ENCODE measurements at regions not wholly inside any gene's neighbourhood (a gene's known extent, or its start where the extent isn't known, plus 50 kb on each side); places are given as distances from the start of the nearest gene placed in this dataset.

DNA sequence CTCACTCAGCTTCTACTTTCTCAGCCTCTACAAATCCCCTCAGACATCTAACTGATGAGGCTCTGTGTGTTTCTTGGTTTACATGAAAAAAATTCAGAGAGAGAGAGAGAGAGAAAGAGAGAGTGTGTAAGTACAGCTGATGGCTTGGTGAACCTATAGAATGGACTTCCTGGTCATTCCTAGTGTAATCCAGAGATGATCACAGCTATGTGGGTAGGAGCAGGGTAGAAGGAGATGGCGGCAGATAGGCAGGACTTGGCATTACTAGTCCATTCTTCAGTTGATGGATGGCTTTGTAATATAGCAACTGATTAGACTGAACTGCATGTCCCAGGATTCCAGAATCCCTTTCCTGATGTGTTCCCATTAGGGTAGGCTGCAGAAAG lies 429.3 kb upstream of the CLINT1 start:
- Histone ChIP-seq H3K36me3 (ENCODE audit: control insufficient read depth in 2 of 2, insufficient read depth in 2 of 2, low read length in 1 of 2) (no peaks in the 10 kb centered on the region), H3K4me3 (no peak overlapping the region), H4K20me1 (ENCODE audit: control insufficient read depth, insufficient read depth) (no peaks in the 10 kb centered on the region), H3K4me1 (ENCODE audit: control insufficient read depth, insufficient read depth, low read length) (no peaks in the 10 kb centered on the region), H3K4me2 (ENCODE audit: control insufficient read depth, insufficient read depth) (no peak overlapping the region), H3K27ac (ENCODE audit: control insufficient read depth, insufficient read depth) (no peak overlapping the region), H2AFZ (ENCODE audit: control insufficient read depth, low read depth, low read length) (no peak overlapping the region), H3K27me3 (replicated peaks in 1 of 2; ENCODE audit: control insufficient read depth in 2 of 2, insufficient read depth in 2 of 2, low read length in 1 of 2) (no peaks in the 10 kb centered on the region), H3K79me2 (ENCODE audit: control insufficient read depth, insufficient read depth, low read length) (no peaks in the 10 kb centered on the region), H3K9me3 (replicated peaks; ENCODE audit: control insufficient read depth, insufficient read depth, low read length) (no peaks in the 10 kb centered on the region), H3K9ac (ENCODE audit: control insufficient read depth, insufficient read depth, low read length) (no peak overlapping the region)
- intact Hi-C loops (cut with micrococcal nuclease; ENCODE audit: unreplicated experiment) (no loop called here), in situ Hi-C loops (cut with MboI) (no loop called here)
- SMC1A ChIA-PET (ENCODE audit: uncharacterized antibody, unreplicated experiment), result interaction anchor here (0.9 to 1.0 kb wide), 2 partner anchors 14 to 311 kb away, joined by 3 read pairs; no protein-coding TSS in a partner anchor
- FAIRE-seq, result no peak
- TF ChIP-seq TBL1XR1 (IDR thresholded peaks at IDR 0.05; ENCODE audit: low read depth, low read length), result no peak
- TF ChIP-seq RELA (IDR thresholded peaks at IDR 0.05; ENCODE audit: borderline replicate concordance, partially characterized antibody), result no peak
- TF ChIP-seq ATF7 (IDR thresholded peaks at IDR 0.05; ENCODE audit: low read depth), result no peak
- no peak for TF ChIP-seq BHLHE40 (IDR thresholded peaks at IDR 0.05; ENCODE audit: borderline replicate concordance in 1 of 2, low read depth in 2 of 2, low read length in 1 of 2)
- no peak for TF ChIP-seq NR2C1 (IDR thresholded peaks at IDR 0.05)
- TF ChIP-seq NBN (IDR thresholded peaks at IDR 0.05), result no peak
- TF ChIP-seq ZBTB40 (IDR thresholded peaks at IDR 0.05; ENCODE audit: borderline replicate concordance), result no peak
- TF ChIP-seq ETV6 (conservative IDR thresholded peaks at IDR 0.05 in 1 of 2, IDR thresholded peaks at IDR 0.05 in 1 of 2; ENCODE audit: borderline replicate concordance in 1 of 2, low read depth in 1 of 2), result no peak
- TF ChIP-seq FOS (IDR thresholded peaks at IDR 0.05; ENCODE audit: borderline replicate concordance, extremely low read depth, insufficient read length), result no peak
- TF ChIP-seq RB1 (IDR thresholded peaks at IDR 0.05; ENCODE audit: borderline replicate concordance), result no peak
- TF ChIP-seq, protein P1, sequence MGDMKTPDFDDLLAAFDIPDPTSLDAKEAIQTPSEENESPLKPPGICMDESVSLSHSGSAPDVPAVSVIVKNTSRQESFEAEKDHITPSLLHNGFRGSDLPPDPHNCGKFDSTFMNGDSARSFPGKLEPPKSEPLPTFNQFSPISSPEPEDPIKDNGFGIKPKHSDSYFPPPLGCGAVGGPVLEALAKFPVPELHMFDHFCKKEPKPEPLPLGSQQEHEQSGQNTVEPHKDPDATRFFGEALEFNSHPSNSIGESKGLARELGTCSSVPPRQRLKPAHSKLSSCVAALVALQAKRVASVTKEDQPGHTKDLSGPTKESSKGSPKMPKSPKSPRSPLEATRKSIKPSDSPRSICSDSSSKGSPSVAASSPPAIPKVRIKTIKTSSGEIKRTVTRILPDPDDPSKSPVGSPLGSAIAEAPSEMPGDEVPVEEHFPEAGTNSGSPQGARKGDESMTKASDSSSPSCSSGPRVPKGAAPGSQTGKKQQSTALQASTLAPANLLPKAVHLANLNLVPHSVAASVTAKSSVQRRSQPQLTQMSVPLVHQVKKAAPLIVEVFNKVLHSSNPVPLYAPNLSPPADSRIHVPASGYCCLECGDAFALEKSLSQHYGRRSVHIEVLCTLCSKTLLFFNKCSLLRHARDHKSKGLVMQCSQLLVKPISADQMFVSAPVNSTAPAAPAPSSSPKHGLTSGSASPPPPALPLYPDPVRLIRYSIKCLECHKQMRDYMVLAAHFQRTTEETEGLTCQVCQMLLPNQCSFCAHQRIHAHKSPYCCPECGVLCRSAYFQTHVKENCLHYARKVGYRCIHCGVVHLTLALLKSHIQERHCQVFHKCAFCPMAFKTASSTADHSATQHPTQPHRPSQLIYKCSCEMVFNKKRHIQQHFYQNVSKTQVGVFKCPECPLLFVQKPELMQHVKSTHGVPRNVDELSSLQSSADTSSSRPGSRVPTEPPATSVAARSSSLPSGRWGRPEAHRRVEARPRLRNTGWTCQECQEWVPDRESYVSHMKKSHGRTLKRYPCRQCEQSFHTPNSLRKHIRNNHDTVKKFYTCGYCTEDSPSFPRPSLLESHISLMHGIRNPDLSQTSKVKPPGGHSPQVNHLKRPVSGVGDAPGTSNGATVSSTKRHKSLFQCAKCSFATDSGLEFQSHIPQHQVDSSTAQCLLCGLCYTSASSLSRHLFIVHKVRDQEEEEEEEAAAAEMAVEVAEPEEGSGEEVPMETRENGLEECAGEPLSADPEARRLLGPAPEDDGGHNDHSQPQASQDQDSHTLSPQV (IDR thresholded peaks at IDR 0.05), result no peak
- CTCF ChIA-PET, result no interaction called here
- DNase-seq (ENCODE audit: low read depth, low spot score), result no peak
- ATAC-seq, result no peak
- RAD21 ChIA-PET (ENCODE audit: unreplicated experiment), result no interaction called here
- no TSS peak for BruUV-seq (replicated peaks)
- POLR2A ChIA-PET, result interaction anchor here (0.7 kb wide), 1 partner anchor 124 kb away, joined by 3 read pairs; no protein-coding TSS in a partner anchor
- WGBS (ENCODE audit: insufficient coverage, insufficient replicate concordance, low lambda C conversion rate, missing lambda C conversion rate), result 0% methylated on average over 1 of the region's 1 CpG
